ENCODE measurements at regions not wholly inside any gene's neighbourhood (a gene's known extent, or its start where the extent isn't known, plus 50 kb on each side); places are given as distances from the start of the nearest gene placed in this dataset.

DNA sequence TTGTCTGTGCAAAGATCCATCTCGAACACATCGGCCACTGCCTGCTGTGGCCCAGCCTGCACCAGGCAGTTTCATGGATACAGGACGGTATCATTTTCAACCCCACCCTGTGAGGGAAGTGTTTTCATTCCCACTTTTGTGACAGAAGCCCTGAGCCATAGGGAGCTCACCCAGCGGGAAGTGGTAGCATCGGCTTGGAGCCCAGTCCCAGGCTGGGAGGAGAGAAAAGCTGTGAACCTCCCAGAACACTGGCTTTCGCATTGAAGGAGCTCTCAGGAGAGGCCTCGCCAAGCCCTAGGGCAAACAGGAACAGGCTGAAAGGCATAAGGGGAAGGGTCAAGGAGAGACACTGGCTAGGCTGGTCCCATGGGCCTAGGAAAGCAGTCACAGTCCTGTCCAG, 166.1 kb downstream of the TFCP2L1 start:
- TF ChIP-seq, protein P1, sequence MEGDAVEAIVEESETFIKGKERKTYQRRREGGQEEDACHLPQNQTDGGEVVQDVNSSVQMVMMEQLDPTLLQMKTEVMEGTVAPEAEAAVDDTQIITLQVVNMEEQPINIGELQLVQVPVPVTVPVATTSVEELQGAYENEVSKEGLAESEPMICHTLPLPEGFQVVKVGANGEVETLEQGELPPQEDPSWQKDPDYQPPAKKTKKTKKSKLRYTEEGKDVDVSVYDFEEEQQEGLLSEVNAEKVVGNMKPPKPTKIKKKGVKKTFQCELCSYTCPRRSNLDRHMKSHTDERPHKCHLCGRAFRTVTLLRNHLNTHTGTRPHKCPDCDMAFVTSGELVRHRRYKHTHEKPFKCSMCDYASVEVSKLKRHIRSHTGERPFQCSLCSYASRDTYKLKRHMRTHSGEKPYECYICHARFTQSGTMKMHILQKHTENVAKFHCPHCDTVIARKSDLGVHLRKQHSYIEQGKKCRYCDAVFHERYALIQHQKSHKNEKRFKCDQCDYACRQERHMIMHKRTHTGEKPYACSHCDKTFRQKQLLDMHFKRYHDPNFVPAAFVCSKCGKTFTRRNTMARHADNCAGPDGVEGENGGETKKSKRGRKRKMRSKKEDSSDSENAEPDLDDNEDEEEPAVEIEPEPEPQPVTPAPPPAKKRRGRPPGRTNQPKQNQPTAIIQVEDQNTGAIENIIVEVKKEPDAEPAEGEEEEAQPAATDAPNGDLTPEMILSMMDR (conservative IDR thresholded peaks at IDR 0.05; ENCODE audit: low read depth, low read length) = no peak
- TF ChIP-seq EZH2 (IDR thresholded peaks at IDR 0.05; ENCODE audit: low read length, unreplicated experiment) = no peak

Measured in PC-3 (cell line).